Astrocyte (in vitro differentiated cells and primary cell): ENCODE measurements at regions not wholly inside any gene's neighbourhood (a gene's known extent, or its start where the extent isn't known, plus 50 kb on each side); places are given as distances from the start of the nearest gene placed in this dataset.

Experiments used
- EZH2 ChIP-seq: IDR thresholded peaks from 2 replicates; pipeline ENCODE4 v1.6.1; 2012; ENCODE audit warnings: mild to moderate bottlenecking, low read length, inconsistent platforms; ENCODE audit not compliant: insufficient read depth
- TF ChIP-seq, protein P1 (sequence below): IDR thresholded peaks from 2 replicates; pipeline ENCODE4 v1.5.1; 2011; ENCODE audit warnings: low read depth, mild to moderate bottlenecking, inconsistent platforms, low read length, moderate library complexity; ENCODE audit not compliant: insufficient read depth

DNA sequence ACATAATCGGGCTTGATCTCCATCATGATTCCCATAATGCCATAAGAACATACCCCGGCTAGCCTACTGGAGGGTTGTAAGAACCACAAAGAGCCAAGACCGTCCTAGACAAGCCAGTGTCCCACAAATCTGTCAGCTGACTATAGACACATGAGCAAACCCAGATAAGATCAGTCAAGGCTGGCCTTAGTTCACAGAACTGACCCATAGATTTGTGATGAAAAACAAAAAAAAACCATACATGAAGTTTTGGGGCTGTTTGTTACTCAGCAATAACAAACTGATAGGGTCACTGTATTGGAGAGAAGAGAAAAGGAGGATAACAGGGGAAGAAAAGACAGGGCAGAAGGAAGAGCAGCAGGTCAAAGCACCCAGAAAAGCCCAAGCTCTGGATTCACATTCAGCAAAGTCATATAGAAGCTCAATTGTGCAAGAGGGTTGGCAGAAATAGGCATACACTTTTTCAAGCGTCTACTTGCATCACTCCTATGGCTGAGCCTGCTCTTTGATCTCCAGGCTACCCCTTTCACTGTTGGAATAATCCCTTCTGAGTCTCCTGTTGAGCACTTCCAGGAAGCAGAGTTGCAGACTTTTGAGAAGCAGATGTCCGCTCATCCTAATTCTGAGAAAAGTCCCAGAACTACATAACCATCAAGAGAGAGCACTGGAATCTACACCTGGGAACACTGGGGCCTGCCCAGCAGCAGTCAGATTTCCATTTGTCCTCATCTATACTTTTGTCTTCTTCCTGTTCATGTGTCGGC is 122.0 kb upstream of the HABP2 start:
- TF ChIP-seq, protein P1, sequence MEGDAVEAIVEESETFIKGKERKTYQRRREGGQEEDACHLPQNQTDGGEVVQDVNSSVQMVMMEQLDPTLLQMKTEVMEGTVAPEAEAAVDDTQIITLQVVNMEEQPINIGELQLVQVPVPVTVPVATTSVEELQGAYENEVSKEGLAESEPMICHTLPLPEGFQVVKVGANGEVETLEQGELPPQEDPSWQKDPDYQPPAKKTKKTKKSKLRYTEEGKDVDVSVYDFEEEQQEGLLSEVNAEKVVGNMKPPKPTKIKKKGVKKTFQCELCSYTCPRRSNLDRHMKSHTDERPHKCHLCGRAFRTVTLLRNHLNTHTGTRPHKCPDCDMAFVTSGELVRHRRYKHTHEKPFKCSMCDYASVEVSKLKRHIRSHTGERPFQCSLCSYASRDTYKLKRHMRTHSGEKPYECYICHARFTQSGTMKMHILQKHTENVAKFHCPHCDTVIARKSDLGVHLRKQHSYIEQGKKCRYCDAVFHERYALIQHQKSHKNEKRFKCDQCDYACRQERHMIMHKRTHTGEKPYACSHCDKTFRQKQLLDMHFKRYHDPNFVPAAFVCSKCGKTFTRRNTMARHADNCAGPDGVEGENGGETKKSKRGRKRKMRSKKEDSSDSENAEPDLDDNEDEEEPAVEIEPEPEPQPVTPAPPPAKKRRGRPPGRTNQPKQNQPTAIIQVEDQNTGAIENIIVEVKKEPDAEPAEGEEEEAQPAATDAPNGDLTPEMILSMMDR = no peak
- TF ChIP-seq EZH2 = no peak
